GM21390 (cell line): ENCODE measurements at regions not wholly inside any gene's neighbourhood (a gene's known extent, or its start where the extent isn't known, plus 50 kb on each side); places are given as distances from the start of the nearest gene placed in this dataset.
"Not testable (repeated sequence)": the region's sequence is repeated elsewhere in the genome, so short reads cannot be mapped to it uniquely, and the experiment has no call there.

ENCODE experiments used
- ATAC-seq: cut with Tn5 transposase; IDR thresholded peaks from one replicate; pipeline ENCODE4 v1.9.1; 2021; ENCODE audit not compliant: unreplicated experiment

DNA sequence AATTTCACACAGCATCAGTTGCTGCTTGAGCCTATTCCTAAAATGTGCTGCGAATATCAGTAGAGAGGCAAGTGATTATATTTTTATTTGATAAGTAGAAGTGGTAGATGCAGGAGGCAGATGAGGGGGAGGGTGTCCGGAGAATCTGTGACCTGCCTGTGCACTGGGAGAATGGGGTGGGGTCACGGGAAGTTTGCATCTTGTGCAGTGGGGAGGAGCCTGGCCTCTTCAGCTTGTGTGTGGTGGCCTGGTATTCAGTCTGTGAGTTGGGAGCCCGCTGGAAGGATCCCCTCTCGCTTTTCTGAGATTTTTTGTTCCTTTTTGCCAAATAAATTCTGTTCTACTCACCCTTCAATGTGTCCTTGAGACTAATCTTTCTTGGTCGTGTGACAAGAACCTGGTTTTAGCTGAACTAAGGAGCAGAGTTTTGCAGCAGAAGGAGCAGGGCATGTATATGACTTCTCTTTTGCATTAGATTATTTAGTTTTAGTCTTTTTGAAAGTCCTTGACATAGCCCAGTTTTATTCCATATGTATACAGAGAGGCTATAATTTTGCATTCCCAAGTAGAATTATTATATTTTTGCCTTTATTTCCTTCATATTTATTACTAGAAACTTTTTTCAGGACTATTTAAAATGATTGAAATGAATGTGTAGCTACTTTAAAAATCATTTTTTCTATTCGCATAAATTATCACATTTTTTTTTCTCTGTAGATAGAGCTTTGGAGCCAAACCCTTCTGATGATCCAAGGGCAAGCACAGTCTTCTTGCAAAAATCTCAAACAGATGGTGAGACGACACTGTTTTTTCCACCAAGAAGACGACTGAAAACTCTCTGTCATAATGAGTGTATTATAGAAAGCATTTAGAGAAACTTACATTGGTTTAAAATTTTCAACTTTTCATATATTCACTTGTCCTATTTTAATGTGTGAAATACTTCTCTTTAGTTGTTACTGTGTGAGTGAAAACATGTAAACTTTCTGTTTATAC is 1257.2 kb downstream of the UQCRFS1 start:
- ATAC-seq: no peak

DNA sequence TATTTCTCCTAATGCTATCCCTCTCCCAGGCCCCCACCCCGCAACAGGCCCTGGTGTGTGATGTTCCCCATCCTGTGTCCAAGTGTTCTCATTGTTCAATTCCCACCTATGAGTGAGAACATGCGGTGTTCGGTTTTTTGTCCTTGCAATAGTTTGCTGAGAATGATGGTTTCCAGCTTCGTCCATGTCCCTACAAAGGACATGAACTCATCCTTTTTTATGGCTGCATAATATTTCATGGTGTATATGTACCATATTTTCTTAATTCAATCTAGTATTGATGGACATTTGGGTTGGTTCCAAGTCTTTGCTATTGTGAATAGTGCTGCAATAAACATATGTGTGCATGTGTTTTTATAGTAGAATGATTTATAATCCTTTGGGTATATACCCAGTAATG is 1270.3 kb downstream of the UQCRFS1 start:
- not testable (repeated sequence) for ATAC-seq

DNA sequence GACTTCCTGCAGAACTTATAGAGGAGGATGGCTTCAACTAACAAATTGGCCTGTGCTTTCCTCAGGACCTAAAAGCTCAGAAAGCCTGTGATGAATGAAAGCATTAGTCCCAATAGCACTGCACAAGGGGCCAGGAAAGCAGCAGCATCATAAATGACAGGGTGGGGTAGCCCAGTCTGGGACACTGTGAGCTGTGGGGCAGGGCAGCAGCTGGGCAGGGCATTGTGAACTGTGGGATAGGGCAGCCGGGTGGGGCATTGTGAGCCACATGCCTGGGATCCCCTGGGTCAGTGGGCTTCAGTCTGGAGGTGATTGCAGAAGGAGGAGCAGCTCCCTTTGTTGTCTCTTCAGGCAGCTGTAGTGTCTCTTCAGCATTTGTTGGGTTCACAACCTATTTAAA is 1276.8 kb downstream of the UQCRFS1 start:
- no peak for ATAC-seq

DNA sequence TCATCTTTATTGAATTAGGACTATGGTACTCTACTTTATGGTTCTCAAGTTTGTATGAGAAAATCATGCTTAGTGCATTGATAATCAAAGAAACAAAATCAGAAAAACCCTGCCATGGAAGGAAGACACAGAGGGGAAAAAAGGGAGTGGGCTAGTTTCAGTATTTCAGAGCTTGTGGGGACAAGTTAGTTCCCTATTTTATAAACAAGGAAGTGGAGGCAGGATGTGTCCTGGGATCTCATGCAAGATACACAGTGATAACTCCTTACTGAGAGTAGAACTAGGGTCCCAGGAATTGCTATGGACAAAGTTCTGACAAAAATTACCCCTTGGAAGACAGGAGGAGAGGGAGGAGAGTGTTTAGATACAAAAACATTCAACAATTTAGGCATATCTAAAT is 1277.3 kb downstream of the UQCRFS1 start:
- no peak for ATAC-seq

DNA sequence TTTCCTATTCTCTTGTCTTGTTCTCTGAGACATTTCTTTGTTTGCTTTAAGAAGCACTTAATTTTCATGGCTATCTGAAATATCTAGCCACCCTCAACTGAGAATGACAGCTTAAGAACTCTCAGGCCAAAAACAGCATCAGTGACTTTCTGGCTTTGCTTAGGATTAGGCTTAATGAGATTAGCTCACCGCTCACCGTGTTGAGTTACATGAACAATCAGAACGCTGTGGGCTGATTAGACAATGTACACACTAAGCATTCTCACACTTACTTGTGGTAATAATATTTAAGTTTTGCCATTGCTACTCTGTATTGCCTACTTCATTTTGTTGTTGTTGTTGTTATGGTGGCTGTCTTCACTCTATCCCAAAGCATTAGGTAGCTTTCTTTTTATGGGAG is 1283.6 kb downstream of the UQCRFS1 start:
- ATAC-seq: no peak

DNA sequence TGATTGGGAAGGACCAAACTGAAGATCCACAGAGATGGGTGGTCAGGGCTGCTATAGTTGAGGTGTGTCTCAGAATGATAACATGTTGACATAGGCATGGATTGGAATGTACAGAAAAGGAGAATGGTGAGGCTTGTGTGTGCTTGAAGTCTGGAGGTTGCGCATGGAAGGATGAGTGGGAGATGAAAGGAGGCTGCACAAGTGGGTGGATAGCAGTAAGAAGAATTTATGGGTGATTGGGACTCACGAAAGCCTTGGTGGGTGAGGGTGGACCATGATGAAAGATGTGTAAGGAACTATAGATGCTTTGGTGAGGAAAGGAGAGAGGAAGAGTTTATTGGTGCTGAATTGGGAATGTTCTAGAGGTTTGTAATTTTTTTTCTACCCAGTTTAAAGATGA is 1287.7 kb downstream of the UQCRFS1 start:
- ATAC-seq: no peak

DNA sequence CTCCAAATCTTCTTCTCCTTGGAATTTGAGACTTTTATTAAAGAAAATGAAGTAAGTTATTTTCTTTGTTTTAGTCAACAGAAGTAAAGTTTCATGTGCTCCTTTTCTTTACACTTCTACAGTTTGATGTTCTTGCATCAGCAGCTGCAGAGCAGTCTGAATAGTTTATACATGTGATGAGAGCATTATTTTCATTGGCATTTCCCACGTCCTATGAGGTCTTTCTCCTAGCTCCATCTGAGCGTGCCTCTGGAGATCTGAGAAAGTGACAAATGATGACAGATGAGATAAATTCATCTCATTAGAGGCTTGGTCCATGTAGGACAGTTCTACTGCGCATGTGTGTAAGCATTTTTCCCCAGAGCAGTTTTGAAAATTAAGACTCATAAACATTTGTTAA is 1290.0 kb downstream of the UQCRFS1 start:
- no peak for ATAC-seq

DNA sequence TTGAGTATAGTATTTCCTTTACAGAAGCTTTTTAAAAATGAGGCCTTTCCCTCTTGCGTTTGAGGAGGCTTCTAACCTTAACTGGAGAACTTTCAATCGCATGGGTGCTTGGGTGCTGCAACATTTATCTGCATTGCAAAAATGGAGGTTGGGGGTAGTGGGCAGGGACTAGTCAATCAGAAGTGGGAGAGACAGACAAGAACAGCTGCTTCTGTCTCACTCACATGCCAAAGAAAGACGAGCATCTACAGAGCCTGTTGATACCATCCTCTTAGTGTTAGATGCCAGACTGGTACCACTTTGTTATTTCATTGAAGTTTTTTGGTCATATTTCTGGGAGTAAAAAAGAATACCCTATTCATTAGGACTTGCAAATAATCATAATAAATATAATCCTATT is 1292.2 kb downstream of the UQCRFS1 start:
- no peak for ATAC-seq

DNA sequence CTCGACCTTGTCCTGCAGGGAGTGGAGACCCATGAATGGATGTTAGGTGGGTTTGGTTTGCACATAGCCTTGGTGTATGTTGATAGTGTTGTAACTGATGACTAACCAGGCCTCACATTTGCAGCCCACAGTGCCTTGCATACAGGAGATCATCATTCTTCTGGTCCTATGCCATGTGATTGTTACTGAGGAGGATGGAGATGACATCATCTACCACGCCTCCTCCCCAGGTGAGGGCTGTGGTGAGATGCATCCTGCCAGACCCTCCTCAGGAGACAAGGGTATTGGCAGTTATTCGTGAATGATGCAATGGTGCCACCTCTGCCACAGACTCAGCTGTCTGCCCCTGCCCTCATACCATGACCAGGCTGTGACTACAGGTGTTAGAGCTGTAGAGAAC is 1294.1 kb downstream of the UQCRFS1 start:
- ATAC-seq: no peak

DNA sequence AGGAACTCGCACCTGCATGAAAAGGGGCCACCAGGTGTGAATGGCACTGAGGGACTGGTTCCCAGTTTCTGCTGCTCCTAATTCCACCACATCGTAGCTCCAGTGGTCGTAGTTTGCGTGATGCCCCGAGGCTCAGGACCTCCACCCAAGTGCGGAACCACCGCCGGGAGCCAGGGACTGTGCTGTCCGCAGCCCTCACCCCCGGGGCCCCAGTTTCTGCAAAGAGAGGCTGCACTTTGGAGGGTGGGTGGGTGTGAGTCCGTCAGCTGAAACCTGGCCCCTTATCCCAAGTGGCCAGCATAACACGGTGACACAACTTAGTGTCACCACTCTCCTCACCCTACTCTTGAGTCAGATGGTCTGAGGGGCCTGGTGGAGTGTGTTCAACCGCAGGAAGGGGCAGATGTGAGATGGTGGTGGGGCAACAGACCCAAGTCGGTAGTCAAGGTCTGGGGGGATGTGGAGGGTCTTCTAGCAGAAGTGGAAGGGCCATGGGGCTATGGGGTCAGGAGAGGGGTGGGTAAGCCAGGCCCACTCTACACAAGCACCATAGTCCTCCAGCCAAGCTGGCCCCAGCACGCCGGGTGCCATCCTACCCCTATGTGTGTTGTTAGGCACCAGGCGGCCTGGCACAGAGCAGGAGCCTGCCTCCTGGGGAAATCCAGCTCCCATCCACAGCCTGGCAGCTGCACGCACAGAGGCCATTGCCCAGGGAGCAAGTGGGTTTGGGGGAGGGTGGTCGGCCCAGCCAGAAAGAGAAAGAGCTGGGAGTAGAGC is 1301.6 kb downstream of the UQCRFS1 start:
- ATAC-seq: no peak

DNA sequence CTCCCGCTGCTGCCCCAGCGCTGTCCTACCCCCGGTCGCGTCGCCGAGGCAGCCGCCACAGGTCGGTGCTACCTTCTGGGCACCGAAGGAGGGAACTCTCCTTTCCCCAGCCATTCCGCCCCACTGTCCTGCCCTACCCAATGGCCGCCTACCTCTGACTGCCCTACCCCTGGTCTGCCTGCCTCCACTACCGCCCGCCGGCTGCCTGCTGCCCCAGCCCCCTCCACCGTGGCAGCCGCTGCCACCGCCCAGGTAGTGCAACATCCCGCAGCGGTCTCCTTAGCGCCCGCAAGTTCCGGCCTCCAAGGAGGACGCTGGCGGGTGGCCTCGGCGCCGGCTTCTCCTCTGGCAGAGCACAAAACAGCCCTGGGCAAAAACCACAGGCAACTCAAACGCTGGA is 1303.1 kb downstream of the UQCRFS1 start:
- ATAC-seq: no peak

DNA sequence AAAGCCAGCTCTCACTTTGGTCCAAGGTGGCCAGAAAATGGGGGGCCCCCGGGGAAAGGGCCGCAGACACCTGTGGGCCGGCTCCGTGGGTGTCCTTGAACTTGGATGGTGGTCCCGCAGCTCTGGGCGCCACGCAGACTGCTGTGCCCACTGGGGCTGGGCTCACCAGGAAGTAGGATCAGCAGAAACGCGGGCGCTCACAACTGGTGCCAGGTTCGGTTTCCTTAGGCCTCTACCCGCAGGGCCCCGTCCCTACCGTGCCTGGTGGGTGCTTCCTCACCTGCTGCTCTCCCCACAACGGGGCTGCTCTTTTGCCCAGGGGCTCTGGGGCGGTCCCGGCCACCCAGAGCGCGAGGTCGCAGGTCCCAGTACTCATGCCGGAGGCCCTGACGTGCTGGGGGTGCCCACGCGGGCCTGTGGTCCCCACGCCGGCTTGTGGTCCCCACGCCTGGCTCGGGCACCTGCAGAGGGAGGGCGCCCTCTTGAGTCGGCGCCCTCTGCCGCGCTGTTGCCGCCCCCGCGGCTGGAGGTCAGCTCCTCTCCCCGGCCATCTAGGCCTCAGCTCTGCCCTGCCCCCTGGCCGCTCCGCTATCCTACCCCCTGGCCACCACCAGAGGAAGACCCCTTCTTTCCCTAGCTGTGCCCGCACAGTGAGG is 1303.6 kb downstream of the UQCRFS1 start:
- ATAC-seq: no peak

DNA sequence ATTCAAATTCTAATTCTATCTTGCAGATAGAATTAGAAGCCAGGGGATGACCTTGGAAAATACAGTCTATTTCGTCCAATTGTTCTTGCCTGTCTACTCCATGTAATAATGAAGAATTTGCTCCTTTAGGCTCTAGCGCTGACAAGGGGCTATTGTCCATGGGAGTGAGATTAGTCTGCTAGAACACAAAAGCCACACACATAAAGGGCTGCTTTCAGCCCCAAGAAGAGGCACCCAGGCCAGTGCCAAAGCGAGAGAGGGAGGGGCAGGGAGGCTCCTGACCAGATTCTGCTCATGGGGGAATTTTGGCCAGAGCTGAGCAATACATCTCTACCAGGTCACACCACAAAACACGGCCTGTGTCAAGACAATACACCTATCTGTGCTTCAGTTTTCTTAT is 1306.9 kb downstream of the UQCRFS1 start:
- ATAC-seq: no peak

DNA sequence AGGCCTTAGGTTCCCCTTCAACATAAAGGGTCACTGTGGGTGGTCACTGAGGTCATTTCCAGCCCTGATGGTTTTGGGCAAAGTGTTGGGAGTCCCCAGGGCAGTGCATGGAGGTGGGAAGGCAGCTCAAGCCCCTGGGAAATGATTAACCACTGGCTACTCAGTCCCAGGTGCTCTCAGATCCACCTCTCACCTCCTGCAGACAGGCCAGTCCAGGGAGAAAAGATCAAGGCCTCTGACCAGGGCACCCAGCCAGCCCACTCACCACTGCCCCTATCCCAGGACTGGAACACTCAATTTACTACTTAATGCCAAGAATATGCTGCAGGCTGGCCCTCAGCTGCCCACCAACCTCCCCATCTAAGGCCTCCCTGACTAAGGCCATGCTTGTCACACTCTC is 1307.9 kb downstream of the UQCRFS1 start:
- ATAC-seq: no peak

DNA sequence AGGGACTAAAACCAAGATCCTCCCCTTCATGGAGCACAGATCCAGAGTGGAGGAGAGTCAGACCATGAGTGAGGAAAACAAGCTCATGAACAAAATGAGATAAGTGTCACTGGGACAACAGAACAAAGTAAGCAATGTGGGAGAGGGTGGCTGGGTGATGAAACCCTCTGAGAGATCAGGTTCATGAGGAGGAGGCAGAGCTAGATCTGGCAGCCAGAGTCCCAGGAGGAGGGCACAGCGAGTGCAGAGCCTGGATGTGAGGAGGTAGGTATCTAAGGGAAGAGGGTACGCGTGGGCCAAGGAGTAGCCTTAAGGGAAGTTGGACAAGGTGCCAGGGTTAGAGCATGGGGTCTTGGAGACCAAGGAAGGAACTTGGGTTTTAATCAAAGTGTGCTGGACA is 1311.9 kb downstream of the UQCRFS1 start:
- no peak for ATAC-seq

DNA sequence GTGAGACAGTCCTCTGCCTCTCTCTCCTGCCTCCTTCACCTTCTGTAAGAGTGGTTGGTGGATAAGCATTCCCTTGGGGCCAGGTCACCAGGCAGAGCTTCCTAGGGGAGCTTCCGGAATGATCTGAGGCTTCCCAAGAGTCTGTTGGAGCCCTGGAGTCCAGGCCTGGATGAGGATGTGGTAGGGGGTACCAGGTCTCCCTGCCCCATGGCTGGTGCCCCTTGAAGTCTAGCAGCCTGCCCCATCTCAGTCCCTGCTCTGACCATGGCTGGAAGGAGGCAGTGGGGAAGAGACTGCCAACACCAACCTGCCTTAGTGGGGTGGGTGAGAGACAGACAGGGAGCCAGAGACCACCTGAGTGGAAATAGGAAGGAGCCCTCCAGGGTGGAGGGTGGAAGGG is 1316.9 kb downstream of the UQCRFS1 start:
- no peak for ATAC-seq

DNA sequence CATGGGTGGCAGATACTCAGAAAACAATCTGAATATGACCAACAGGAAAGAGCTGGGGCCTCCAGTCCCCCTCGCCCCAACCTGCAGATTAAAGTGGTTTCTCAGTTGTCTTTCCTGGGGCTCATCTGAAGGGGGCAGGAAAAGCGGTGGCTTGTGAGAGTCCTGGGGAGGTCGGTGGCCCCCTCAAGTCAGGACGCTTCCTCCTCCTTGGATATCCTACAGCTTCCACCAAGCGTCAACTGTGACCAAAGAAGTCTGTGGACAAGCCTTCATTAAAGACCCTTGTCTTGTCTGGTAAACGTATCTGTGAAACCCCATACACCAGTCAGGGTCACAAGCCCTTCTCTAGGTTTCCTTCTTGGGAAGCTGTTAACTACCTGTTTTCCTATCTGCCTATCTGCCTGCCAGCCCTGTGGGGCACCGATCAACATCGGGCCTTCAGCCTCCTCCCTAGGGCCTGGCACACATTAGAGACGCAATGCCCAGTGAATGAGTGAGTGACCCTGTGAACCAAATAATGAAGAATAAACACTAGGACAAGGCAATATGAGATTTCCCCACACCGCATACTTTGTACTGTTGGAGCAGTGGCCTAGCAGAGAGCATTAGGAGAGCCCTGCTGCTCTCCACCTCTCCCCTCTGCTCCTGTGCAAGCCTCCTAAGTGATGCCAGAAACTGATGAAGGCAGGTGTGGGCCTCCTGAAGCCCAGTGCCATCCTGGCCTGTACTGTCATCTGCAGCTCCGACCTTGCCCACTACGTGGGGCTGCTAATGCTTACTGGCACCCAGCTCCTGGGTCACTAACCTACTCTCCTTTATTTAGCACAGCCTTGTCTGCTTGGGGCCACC is 1317.8 kb downstream of the UQCRFS1 start:
- no peak for ATAC-seq

DNA sequence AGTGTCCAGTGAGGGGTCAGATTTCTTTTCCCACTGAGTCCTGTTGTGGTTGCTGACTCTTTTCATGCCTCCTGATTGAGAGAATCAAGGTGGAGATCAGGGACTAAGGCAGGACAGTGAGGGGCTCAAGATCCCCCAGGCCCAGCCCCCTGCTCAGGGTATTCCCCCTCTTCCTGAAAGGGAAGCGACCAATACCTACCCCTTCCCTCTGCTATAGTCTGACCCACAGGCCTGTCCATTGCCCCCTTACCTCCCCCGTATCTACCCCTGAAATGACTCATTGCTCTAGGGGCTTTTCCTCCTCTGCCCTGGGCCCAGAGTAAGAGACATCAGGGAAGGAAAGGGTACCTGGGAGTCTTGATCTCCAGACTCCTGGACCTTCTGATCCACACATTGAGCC is 1320.5 kb downstream of the UQCRFS1 start:
- ATAC-seq: no peak

DNA sequence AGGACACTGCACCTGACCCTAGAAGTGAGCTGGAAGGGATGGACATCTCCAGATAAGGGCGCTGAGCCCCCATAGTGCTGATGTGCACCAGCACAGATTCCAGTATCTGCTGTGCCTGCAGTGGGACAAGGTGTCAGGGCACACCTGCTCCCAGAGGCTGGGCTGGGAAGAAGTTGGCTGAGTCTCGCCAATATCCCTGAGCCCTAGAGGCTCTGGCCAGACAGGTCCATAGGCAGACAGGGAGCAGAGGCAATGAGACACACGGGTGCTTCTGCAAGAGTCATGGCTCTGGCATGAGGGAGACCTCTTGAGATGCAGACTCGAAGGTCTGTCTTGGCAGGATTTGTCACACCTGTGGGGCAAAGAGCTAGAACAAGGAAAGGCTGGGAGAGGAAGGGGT is 1321.5 kb downstream of the UQCRFS1 start:
- no peak for ATAC-seq

DNA sequence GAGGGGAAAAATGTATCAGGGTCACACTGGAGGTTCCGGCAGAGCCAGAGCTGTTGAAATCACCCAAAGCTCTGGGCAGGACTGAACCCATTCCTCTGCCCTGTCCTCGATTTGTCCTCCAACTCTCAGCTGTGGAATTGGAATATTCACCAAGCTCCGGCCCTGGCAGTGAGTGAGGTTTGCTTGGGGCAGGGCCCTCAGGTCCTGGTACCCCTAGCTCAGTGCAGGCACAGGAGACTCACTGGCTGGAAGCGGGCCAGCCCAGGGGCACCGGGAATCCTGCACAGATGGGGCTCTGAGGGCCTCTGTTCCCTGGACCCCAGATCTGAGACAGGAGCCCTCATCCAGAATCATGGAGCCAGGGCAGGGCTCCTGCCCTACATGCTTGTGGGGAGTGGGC is 1322.3 kb downstream of the UQCRFS1 start:
- ATAC-seq: no peak

DNA sequence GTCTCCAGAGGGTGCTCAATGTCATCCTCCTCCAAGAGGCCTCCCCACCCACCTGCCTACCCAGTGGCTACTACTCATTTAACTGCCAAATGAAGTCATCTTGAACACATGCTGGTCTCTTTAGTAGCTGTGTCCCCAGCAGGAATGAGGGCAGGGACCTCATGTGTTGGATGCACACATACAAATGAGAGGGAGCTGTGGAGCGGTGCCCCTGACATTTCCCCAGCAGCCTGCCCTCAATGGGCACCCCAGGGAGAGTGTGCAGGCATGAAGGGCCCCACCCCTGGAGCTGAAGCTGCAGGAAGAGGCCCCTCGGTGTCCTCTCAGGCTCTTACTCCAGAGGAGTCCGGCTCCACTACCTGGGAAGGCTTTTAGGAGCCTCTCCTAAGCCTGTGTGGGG is 1322.7 kb downstream of the UQCRFS1 start:
- no peak for ATAC-seq
